Activated CD8-positive, alpha-beta memory T cell treated with anti-CD3 and anti-CD28 coated beads for 36 hours (primary cell): ENCODE measurements at regions not wholly inside any gene's neighbourhood (a gene's known extent, or its start where the extent isn't known, plus 50 kb on each side); places are given as distances from the start of the nearest gene placed in this dataset.

Experiments used
- CTCF ChIA-PET: fragments of 350-600 bp; sonication (Branson Sonifier 250); formaldehyde crosslinking; loops from one replicate; lab custom pipeline; 2021; ENCODE audit warnings: antibody characterized with exemption; lab: Charles Lee
- POLR2A ChIA-PET: fragments of 350-600 bp; sonication (Branson Sonifier 250); formaldehyde crosslinking; loops from one replicate; lab custom pipeline; 2021; ENCODE audit warnings: antibody characterized with exemption; lab: Charles Lee

DNA sequence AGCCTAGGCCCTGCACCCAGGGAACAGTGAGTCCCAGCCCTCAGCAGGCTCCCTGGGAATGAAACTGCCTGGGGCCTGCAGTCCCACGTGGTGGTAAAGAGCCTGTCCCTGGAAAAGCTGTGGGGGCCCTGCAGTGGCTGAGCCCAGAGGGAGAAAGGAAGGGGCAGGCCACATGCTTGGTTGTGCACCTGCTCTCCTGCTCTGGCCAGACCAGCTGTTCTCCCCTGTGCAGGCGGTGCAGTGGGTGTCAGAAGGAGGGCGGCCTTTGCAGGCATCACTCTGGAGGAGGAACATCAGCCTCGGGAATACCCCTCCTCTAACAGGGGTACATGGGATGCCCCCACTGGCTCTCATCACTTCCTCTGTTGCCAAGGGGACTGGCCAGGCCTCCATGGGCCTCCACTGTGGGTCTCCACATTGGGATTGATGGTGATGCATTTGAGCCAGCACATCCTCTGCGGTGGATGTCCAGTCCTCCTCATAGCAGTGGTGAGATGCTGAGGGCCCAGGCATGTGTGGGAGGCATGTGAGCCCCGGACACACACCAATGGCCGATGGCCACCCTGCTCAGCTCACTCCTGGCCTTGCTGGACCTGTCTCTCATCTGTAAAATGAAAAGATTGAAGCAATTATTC is 690.4 kb downstream of the BRD1 start:
- CTCF ChIA-PET: no interaction called here
- POLR2A ChIA-PET: no interaction called here

GRCh38 chr22:49136816-49137180 is 690.9 kb downstream of the BRD1 start:
- CTCF ChIA-PET: no interaction called here
- POLR2A ChIA-PET: no interaction called here

DNA sequence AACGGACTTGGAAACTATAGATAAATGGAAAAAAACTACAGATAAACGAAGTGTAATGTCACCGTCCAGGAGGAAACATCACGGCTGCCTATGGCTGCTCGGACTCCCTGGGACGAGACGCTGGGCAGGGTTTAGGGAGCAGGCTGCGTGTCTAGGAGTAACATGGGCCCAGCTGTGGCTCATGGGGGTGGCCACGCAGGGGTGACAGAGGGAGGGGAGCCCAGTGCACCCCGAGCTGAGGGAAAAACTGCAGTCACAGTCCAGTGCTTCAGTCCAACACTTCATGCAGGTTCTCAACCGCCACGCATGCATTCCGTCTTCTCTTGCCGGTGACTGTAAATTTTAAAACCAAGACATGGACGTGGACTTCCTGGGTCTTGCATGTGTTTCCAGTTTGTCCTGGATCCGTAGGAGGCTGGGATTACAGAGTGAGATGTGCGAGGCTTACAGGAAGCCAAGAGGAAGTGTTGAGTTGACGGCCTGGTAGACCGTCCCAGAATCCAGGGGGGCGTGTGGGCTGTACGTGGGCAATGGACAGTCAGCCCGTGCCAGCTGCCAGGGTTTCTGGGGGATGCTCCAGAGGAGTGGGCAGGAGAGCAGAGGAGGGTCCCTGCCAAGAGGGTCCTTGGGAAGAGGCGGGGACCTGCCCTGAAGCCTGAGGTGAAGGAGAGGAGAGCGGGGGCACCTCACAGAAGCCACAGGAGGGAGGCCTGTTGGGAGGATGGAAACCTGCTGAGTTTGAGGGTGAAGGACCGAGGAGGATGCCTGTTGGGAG is 691.4 kb downstream of the BRD1 start:
- POLR2A ChIA-PET: no interaction called here
- CTCF ChIA-PET: no interaction called here

DNA sequence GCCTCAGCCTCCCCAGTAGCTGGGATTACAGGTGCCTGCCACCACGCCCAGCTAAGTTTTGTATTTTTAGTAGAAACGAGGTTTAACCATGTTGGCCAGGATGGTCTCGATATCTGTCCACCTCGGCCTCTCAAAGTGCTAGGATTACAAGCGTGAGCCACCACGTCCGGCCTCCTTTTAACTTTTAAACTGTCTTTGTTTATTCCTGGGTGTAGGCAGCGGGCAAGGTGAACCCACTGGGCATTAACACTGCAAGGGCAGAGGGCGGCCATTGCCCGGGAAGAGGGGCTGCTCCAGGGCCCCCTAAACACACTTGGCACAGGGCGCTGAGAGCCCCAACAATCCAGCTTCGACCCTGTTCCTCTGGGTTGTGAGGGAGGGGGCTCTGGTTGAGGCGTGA is 693.6 kb downstream of the BRD1 start:
- POLR2A ChIA-PET: no interaction called here

GRCh38 chr22:49133541-49133940 is 694.1 kb downstream of the BRD1 start:
- CTCF ChIA-PET: no interaction called here
- POLR2A ChIA-PET: no interaction called here

More for the DNA sequence above, 693.6 kb downstream of the BRD1 start:
- CTCF ChIA-PET: no interaction called here

DNA sequence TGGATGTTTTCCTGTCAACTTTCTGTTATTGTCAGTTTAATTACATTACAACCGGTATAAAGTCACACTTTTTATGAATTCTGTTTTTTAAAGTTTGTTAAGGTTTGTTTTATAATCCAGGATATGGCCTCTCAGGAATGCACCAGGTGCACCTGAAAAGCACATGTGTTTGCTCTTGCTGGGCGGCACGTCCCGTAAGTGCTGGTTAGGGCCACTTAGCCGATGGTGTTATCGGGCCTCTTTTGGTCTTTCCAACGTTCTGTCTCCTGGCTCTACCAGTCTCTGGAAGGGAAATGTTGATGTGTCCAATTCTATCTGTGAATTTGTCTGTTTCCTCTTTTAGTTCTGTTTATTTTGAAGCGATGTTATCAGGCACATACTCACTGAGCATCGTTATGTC is 695.7 kb downstream of the BRD1 start:
- CTCF ChIA-PET: no interaction called here
- POLR2A ChIA-PET: no interaction called here

DNA sequence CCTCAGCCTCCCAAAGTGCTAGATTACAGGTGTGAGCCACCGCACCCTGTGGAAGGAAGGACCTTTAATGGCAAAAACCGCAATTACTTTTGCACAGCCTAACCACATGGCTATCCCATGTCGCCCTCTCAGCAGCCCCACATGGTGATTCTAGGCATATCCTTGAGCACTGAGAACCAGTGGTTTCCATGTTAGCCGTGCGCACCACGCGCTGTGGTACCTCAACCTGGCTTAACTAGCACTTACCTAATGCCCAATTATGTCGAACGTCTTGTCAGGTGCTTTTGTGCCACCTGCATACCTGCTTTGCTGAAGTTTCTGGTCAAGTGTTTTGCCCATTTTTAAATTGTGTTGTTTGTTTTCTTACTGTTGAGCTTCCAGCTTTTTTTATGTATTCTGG is 697.9 kb downstream of the BRD1 start:
- CTCF ChIA-PET: no interaction called here
- POLR2A ChIA-PET: no interaction called here

DNA sequence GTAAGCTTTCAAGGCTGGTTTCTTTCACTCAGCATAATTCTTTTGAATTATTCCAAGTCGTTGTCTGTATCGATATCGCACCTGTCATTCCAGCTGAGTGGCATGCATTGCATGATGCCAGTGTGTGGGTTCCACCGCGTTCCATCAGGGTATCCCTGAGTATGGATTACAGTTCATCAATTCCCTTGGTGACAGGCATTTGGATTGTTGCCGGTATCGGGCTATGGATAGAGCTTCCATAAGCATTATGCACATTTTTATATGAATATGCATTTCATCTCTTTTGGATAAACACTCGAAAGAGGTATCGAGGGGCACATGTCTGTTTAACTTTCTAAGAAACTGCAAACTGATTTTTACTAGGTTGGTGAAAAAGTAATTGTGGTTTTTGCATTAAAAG is 698.8 kb downstream of the BRD1 start:
- CTCF ChIA-PET: no interaction called here
- POLR2A ChIA-PET: no interaction called here

DNA sequence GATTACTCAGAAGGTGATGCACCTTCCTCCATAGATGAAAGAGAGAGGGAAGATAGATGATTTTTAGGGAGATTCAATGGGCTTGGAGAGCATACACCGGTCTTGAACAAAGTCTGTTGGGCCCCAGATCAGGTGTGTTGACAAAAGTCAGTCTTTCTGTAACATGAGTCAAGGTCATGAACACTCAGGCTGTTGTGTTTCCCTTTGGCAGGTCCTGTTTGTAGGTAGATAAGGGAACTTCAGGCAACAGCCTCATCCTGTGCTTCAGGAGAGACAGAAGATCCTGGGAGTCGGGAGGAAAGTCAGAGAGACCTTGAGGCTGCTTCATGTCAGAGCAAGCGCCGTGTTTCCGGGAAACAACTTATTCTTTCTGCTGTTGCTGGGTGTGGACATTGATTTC is 703.1 kb downstream of the BRD1 start:
- CTCF ChIA-PET: no interaction called here
- POLR2A ChIA-PET: no interaction called here

GRCh38 chr22:49123621-49124192 is 704.0 kb downstream of the BRD1 start:
- POLR2A ChIA-PET: no interaction called here
- CTCF ChIA-PET: no interaction called here

GRCh38 chr22:49119551-49119952 is 708.1 kb downstream of the BRD1 start:
- ChIA-PET POLR2A (no interaction called here), CTCF (no interaction called here)

DNA sequence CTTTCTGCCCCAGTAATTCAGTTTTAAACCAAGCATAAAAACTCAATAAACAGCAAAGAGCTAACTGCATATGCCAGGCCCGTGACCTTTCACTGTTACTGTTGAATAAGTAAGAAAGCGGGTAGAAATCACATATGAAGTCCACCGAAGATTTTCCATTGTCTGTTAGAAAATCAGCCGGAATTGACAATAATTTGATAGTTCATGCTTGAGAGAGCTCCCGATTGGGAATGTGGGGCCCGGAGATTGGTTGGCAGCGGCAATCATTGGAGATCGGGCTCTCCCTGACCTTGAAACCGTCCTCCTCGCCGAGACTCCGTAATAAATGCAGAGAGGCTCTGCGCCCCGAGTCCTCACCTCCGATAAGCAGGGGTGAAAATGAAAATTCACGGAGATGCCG is 709.6 kb downstream of the BRD1 start:
- POLR2A ChIA-PET: no interaction called here
- CTCF ChIA-PET: no interaction called here

DNA sequence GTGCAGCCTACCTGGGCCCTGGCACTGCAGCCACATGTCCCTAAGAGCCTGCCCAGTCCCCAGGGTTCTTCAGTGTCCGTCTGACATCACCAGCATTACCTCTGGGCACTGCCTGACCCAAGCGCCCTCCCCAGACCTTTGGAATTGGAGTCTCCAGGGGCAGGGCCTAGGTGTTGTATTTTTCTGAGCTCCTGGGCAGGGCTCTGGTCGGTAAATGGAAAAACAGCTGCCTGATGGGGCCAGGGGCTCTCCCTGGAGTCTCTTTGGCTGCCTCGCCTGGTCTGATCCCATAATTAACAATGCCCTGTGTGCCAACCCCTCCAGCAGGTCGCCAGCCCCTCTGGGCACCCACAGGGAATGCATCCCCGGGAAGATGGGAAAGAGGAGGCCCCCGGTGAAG is 710.2 kb downstream of the BRD1 start:
- ChIA-PET CTCF (no interaction called here), POLR2A (no interaction called here)

DNA sequence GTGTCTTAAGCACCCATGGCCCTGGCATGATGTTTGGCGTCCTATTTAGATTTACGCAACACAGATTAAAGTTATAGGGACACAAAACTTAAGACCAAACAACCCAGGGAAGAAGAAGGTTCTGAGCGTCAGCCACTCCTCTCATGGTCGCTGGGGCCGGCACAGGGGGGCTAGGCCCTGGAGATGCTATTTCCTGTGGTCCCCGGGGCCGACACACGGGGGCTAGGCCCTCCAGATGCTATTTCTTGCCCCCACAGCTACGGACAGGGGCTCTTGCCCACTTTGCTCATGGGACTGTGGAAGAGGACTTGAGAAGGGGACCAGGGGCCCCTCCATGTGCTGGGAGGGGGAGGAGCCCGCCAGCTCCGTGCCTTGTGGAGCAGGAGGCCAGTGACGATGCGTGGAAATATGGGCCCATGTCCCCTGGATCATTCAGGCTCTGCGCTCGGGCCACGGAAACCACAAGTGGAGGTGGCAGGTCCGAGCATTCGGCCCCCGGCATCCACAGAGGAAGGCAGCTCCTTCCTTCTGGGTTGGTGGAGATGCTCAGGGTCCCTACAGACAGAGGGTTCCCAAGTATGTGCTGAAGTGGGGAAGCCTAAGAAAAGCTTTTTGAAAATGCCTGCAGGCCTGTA is 711.1 kb downstream of the BRD1 start:
- ChIA-PET POLR2A (no interaction called here), CTCF (no interaction called here)

DNA sequence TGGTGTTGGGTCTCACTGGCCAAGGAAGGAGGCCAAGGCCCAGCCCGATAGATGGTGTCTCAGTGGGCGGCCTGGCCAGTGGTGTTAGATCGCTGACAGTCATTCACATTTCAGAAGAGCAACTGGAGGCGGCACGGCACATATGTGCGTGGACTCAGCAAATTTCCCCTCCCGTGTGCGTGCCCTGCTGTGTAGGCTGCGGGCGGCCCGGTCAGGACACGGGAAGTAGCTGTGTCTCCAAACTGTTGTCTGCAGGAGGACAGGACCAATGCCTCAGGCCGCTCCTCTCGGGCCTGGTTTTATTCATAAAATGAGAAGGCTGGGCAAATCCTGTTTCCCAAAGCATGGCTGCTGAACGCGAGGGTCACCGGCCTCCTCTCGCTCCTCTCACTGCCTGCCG is 711.7 kb downstream of the BRD1 start:
- ChIA-PET CTCF (no interaction called here), POLR2A (no interaction called here)

DNA sequence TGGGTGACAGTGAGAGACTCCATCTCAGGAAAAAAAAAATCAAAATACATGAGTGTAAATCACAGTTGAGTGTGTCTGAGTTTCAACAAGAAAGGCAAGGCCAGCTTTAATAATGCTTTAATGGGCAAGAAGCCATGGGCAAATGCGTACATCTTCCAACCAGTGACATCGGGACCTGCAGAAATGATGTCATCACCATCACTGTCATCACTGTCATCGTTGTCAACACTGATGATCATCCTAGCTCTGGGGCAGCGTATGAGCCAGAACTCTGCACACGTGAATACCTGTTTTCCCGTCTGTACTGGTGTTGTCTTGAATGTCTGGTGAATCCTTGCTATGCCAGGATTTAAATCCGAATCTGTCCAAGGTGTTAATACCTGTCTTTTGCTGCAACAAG is 712.5 kb downstream of the BRD1 start:
- POLR2A ChIA-PET: no interaction called here
- CTCF ChIA-PET: no interaction called here

GRCh38 chr22:49113758-49114157 is 713.9 kb downstream of the BRD1 start:
- CTCF ChIA-PET: no interaction called here

DNA sequence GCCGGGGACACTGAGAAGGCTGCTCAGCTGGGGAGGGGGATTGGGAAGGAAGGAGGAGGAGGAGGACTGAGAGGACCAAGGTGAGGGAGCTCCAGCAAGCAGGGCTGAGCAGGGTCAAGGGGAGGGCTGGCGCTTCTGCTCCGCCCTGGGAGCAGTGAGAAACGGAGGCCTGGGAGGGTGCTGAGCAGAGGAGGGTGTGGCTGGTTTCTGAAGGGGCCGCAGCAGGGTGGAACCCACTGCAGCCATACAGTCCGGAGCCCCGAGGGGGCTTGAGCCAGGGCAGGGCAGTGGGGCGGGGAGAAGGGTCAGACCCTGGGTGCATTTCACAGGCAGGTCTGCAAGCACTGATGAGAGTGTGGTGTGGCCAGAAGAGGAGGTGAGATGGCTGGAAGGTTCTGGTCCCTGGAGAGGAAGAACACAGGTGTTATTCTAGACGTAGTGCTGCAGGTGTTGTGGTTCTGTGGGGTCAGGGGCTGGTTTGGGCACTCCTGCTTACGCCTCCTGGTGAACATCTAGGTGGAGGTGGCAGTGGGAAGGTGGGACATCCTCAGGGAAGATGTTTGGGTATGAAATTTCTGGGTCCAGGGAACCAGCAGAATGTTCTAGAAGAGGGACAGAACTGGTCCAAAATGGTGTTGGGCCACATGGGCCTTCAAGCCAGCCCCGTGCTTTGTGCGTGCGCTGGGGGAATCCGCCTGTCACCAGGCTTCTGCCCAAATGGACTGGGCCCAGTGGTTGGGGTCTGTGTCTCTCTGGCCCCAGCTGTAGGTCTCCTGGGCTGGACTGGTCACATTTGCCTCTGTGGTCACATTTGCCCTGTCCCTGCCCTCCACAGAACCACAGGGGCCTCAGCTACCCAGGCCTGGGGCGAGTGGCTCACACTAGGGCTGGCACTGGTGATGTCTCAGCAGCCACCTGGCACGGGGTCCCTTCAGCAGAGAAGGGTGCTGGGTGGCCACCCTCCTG is 714.7 kb downstream of the BRD1 start:
- POLR2A ChIA-PET: interaction anchor here (0.7 kb wide), 1 partner anchor 611 kb away, joined by 3 read pairs; no protein-coding TSS in a partner anchor
- CTCF ChIA-PET: no interaction called here

More at GRCh38 chr22:49113758-49114157, 713.9 kb downstream of the BRD1 start:
- POLR2A ChIA-PET: no interaction called here

GRCh38 chr22:49112176-49112575 is 715.5 kb downstream of the BRD1 start:
- ChIA-PET POLR2A (interaction anchor here (0.7 kb wide), 1 partner anchor 612 kb away, joined by 3 read pairs; no protein-coding TSS in a partner anchor), CTCF (no interaction called here)
